Colonic mucosa (tissue), 4 donors: ENCODE measurements at regions not wholly inside any gene's neighbourhood (a gene's known extent, or its start where the extent isn't known, plus 50 kb on each side); places are given as distances from the start of the nearest gene placed in this dataset.

ENCODE experiments used
- DNase-seq: peaks from one replicate; pipeline ENCODE4 v3.0.0-alpha.2; 2020
- H3K27ac ChIP-seq: fragments of 200-600 bp; one replicate; pipeline ENCODE4 v1.8.0; 2021
- H3K27me3 ChIP-seq: fragments of 200-600 bp; one replicate; pipeline ENCODE4 v1.8.0; 2021
- H3K36me3 ChIP-seq: fragments of 200-600 bp; one replicate; pipeline ENCODE4 v1.8.0; 2021
- H3K4me1 ChIP-seq: fragments of 200-600 bp; one replicate; pipeline ENCODE4 v1.8.0; 2021; ENCODE audit warnings: mild to moderate bottlenecking
- H3K4me3 ChIP-seq: fragments of 200-600 bp; one replicate; pipeline ENCODE4 v1.8.0; 2021
- H3K9ac ChIP-seq, 2 donors: one replicate each; pipeline ENCODE4 v1.7.0; 2013; ENCODE audit warnings: control low read depth in 2 of 2, low read depth in 2 of 2, low read length in 2 of 2
- H3K9me3 ChIP-seq: fragments of 200-600 bp; one replicate; pipeline ENCODE4 v1.8.0; 2021
- intact Hi-C: fragments of 100-400 bp; cut with DNase I; formaldehyde crosslinking; loops from one replicate; pipeline ENCODE4 v1.14.1; 2022
- TF ChIP-seq, protein P1 (sequence below): fragments of 200-600 bp; IDR thresholded peaks from one replicate; pipeline ENCODE4 v1.8.0; 2022; ENCODE audit warnings: antibody characterized with exemption, mild to moderate bottlenecking
- donor health status: healthy.
- donor health status: DM: no; HTN: no; CAD: no.
- donor health status: DM: no; HTN: no; CAD: no.

GRCh38 chr13:107475753-107476453 is 739.4 kb downstream of the LIG4 start:
- H3K9ac ChIP-seq: no peak overlapping the region
- TF ChIP-seq, protein P1, sequence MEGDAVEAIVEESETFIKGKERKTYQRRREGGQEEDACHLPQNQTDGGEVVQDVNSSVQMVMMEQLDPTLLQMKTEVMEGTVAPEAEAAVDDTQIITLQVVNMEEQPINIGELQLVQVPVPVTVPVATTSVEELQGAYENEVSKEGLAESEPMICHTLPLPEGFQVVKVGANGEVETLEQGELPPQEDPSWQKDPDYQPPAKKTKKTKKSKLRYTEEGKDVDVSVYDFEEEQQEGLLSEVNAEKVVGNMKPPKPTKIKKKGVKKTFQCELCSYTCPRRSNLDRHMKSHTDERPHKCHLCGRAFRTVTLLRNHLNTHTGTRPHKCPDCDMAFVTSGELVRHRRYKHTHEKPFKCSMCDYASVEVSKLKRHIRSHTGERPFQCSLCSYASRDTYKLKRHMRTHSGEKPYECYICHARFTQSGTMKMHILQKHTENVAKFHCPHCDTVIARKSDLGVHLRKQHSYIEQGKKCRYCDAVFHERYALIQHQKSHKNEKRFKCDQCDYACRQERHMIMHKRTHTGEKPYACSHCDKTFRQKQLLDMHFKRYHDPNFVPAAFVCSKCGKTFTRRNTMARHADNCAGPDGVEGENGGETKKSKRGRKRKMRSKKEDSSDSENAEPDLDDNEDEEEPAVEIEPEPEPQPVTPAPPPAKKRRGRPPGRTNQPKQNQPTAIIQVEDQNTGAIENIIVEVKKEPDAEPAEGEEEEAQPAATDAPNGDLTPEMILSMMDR: no peak
- intact Hi-C loops: no loop called here

DNA sequence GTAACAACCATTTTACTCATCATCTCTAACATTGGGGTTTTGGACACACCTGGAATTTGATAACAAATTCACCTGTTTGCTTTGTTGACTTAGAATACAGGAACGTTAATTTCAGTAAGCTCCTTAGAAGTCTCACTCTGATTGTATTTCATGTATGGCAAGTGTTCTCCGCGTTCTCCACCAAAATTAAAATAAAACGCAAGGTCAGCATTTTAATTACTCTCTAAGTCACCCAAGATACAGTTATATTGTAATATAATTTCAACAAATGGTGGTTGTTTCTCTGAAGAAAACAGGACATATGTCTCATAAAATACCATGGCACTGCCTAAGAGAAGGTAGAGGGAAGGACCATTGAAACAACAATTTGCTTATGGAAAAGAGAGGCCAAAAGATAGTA is 742.1 kb downstream of the LIG4 start:
- TF ChIP-seq, protein P1: no peak
- Histone ChIP-seq H3K27me3 (no peaks in the 10 kb centered on the region), H3K36me3 (no peaks in the 10 kb centered on the region), H3K9me3 (no peaks in the 10 kb centered on the region), H3K27ac (no peak overlapping the region), H3K9ac (no peak overlapping the region), H3K4me1 (no peaks in the 10 kb centered on the region), H3K4me3 (no peak overlapping the region)
- DNase-seq: no peak
- intact Hi-C loops: no loop called here

More at GRCh38 chr13:107475753-107476453, 739.4 kb downstream of the LIG4 start:
- no peak overlapping the region for H3K27ac ChIP-seq
- no peaks in the 10 kb centered on the region for H3K27me3 ChIP-seq
- no peak overlapping the region for H3K4me3 ChIP-seq
- DNase-seq: no peak
- H3K9me3 ChIP-seq: no peaks in the 10 kb centered on the region
- H3K4me1 ChIP-seq: no peaks in the 10 kb centered on the region
- H3K36me3 ChIP-seq: no peaks in the 10 kb centered on the region

- H3K4me1 ChIP-seq: no peaks in the 10 kb centered on the region
- TF ChIP-seq, protein P1: no peak
- H3K27ac ChIP-seq: no peak overlapping the region
- intact Hi-C loops: no loop called here
- no peaks in the 10 kb centered on the region for H3K36me3 ChIP-seq
- no peak for DNase-seq
- no peaks in the 10 kb centered on the region for H3K27me3 ChIP-seq
- H3K9me3 ChIP-seq: no peaks in the 10 kb centered on the region
- H3K4me3 ChIP-seq: no peak overlapping the region
- H3K9ac ChIP-seq: no peak overlapping the region
These were observed 748.8 kb downstream of the LIG4 start for GRCh38 chr13:107466326-107467099.

DNA sequence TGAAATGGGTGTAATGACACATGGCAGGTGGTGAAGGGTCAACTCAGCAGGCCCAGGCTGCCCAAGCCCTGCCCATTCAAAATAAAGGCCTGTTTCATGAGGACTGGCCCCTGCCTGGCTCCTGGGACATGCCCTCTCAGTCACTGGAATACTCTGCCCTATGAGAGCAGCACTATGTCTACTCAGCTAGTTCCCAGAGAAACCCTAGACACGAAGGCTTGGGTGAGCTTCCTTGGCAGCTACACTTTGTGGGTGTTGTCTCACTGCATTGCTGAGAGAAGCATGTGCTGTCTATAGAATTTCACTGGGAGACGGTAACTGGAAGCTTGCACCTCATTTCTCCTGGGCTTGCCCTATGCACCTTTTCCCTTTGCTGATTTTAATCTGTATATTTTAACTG is 752.8 kb downstream of the LIG4 start:
- H3K9ac ChIP-seq: no peak overlapping the region
- intact Hi-C loops: no loop called here
- H3K4me3 ChIP-seq: no peak overlapping the region
- no peaks in the 10 kb centered on the region for H3K4me1 ChIP-seq
- H3K36me3 ChIP-seq: no peaks in the 10 kb centered on the region
- no peaks in the 10 kb centered on the region for H3K27me3 ChIP-seq
- no peak overlapping the region for H3K27ac ChIP-seq
- no peaks in the 10 kb centered on the region for H3K9me3 ChIP-seq
- no peak for DNase-seq
- TF ChIP-seq, protein P1: no peak

DNA sequence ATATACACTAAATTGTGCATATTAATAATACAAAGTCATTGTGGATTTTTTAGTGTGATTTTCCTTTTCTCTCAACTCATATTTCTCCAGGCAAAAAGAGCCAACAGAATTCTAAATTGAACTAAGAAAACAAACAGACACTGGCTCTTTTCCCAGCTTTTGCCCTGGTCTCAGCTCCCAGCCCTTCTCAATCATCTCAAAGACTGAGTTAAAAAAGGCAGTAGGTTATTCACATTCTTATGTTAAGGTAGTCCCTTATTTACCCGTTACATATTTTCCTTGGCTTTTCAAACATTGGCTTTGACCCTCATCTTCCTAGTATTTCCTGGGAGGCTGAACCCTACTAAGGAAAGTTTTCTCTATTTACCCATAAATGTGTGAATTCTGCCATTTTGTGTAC is 753.6 kb downstream of the LIG4 start:
- Histone ChIP-seq H3K9me3 (no peaks in the 10 kb centered on the region), H3K36me3 (no peaks in the 10 kb centered on the region), H3K4me1 (no peaks in the 10 kb centered on the region), H3K9ac (no peak overlapping the region), H3K27me3 (no peaks in the 10 kb centered on the region), H3K27ac (no peak overlapping the region), H3K4me3 (no peak overlapping the region)
- TF ChIP-seq, protein P1: no peak
- intact Hi-C loops: no loop called here
- DNase-seq: no peak
